Activated T-cell treated with anti-CD3 and anti-CD28 coated beads for 4 hours (primary cell): ENCODE measurements at regions not wholly inside any gene's neighbourhood (a gene's known extent, or its start where the extent isn't known, plus 50 kb on each side); places are given as distances from the start of the nearest gene placed in this dataset.

Source experiments
- DNase-seq: peaks from one replicate; pipeline ENCODE4 v3.0.0-alpha.2; 2020

GRCh38 chr2:122447237-122447636 lies 691.8 kb downstream of the TSN start:
- DNase-seq, result no peak

- no peak for DNase-seq
Observed at GRCh38 chr2:122451040-122451439, 695.6 kb downstream of the TSN start.

GRCh38 chr2:122451697-122452096 lies 696.2 kb downstream of the TSN start:
- no peak for DNase-seq

DNA sequence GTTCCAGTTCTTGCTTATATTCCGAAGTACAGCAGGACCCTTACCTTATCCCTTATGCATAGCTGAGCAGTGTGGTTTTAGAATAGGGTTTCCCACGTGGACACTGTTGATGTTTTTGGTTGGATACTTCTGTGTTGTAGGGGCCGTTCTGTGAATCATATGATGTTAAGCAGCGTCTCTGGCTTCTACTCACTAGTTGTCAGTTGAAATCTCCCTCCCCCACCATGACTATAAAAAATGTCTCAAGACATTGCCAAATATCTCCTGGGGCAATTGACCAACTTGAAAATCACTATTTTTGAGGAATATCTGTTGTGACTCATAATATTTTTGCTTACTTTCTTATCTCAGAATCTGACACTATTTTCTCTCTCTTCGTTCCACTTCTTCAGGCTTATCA lies 713.7 kb downstream of the TSN start:
- no peak for DNase-seq

GRCh38 chr2:122471753-122472152 lies 716.3 kb downstream of the TSN start:
- no peak for DNase-seq

GRCh38 chr2:122478117-122478516 lies 722.7 kb downstream of the TSN start:
- DNase-seq, result no peak

DNA sequence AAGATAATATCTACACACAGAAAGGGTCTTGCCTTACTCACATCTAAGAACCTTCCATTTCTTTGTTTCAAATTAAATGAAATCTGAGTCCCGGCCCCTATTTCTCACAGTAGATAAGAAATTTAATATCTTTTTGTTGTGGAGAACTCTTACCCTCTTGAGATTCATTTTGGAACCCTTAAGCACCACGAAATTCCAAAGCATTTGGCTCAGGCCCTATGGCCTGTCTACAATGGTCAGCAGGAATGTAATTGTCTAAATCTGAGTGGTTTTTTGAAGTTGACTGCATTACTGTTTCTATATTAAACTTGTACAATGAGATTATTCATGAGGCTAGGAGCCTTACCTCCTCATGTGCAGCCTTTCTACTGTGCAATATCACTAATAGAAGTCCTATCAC lies 723.3 kb downstream of the TSN start:
- no peak for DNase-seq

DNA sequence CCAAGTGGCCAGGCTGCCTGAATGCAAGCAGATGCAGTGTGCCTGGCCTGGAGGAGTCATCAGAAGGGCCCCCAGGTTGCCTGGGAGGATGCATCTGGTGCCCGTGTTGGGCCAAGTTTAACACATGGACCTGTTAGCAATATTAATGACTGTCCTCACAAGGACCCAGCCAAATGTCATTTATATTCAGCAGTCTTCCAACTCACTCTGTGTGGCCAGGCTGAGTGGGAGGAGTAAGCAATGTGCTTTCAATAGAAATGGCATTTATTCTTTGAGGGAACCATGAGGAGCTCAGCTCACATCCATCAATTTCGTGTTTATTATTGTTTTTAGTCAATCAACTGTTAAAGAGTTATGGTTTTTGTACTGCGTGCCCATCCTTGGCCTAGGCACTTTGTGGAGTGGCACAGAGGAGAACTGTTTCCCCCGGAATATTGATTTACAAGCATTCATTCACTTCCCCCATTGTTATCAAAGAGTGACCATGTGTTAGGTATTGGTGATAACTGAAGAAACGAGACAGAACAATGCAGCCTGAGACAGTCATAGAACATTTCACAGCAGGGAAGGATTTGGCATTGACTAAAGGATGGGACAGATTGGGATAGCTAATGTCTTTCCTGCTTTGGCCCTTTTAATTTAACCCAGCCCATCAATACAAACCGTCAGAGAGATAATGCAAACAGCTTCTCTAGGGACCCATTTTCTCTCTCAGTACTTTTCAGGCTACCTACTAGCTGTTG lies 725.2 kb downstream of the TSN start:
- DNase-seq, result no peak

DNA sequence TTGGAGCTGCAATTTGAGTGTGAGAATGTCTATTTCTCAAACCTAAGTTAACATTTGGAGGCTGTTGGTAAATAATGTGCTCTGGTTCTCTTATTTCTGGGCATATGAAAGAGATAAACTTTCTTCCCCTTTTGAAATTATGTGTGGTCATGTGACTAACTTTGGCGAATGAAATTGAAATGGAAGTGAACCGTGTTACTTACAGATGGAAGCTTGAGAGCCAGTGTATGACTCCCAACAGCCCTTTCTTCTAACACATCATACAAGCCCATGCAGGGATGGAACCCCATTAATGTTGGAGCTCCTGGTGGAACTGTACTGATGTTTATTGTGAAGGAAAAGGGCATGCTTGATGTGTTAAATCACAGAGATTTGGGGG lies 725.8 kb downstream of the TSN start:
- DNase-seq, result no peak

- DNase-seq, result no peak
Observed at GRCh38 chr2:122481717-122482116, 726.3 kb downstream of the TSN start.

DNA sequence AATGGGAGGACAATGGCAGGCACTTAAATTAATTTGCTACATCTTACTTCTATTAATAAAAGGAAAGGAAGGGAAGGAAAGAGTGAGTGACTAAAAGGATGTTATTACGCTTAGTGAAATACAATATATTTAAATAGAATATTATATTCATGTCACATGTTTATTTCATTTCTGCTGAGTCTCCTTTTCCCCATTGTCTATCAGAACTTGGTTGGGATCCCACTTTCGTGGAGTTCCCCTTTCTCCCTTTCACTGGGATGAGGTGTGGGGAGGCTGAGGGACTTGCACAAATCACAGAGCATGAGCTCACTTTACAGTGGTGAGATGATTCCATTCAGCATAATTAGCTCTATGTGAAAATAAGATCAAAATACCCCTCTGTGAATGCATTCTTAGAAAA lies 730.6 kb downstream of the TSN start:
- DNase-seq, result no peak

DNA sequence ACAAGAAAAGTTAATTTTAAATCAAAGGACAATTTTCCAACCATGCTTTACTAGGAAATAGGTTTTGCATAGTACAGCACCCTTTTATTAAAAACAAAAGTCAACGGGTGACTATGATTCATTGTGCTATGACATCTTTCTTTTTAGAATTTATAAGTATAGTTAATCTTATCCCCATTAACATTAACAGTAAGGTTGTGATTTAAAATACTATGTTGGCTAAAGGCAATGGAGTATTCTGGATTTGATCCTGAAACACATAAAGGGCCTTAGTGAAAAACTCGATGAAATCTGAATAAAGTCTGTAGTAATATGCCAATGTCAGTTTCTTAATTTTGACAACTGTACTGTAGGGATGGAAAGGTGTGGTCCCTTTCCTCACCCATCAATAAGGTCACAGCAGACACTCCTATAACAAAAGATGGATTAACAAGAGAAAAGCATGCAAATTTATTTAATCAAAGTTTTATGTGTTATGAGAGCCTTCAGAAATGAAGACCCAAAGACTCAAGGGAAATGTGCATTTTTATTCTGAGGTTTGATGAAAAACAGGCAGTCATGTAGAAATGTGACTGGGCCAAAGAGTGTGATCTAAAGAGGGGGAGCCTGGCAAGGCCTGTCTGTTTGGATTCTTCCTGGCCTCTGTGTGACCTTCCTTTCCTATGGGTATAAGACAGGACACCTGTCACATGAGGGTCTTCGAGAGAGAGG lies 731.4 kb downstream of the TSN start:
- no peak for DNase-seq

DNA sequence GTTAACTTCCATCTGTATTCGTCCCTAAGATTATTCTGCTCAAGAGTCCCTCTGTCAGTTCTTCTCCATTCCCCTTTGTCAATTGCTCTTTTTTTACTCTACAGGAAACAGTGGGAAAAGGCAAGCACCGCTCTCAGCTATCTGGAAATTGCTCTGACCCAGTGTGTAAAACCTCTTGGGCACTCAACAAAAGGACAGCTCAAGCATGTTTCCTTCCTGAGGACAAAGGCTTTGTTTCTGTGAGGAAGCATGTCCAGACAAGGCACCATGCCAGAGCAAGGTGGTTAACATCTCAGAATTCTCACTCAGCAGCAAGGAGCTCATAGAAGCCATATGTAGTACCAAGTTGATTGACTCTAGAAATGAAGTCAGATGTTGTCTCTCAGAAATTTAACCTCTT lies 735.6 kb downstream of the TSN start:
- no peak for DNase-seq

GRCh38 chr2:122500316-122501105 lies 745.1 kb downstream of the TSN start:
- DNase-seq, result no peak

GRCh38 chr2:122506620-122507019 lies 751.2 kb downstream of the TSN start:
- no peak for DNase-seq

DNA sequence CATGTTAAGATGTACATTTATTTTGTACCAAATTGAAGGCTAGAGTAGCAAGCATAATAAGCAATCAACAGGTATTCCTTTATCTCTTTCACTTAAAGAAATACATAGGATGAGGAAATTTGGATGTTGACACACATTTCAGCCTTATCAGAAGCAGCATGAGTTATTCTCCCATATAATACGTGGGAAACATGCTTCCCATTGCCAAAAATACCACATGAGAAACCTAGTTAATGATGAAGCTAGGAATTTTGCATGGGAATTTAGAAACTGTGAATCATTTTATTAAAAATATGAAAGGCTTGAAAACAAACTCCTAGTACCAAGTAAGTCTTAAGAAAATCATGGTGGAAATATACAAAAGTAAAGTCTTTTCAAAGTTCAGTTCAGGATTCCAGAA lies 751.8 kb downstream of the TSN start:
- no peak for DNase-seq

- no peak for DNase-seq
Observed at GRCh38 chr2:122512091-122512490, 756.6 kb downstream of the TSN start.

DNA sequence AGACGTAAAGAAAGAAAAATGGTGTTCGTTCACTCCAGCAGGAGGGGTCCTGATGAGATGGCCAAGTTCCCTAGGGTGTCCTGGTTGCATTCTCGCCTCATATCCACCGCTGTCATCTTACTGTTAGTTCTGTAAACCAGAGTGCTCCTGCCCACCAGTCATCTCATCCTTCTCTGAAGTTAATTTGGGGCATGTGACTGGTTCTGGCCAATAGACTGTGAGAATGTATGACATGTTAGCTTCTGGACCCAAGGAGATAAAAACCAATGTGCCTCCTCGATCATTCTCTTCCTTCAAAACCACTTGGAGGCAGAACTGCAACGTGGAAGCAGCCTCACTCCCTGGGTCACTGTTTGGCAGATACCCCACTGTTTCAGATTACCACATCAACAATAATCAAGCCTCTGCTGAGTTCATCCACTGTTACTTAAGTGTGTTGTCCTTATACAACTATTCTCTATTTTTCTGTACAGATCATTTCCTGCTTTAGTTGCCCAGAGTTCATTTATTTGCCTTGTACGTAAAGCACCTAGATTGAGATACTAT lies 759.1 kb downstream of the TSN start:
- DNase-seq, result no peak

GRCh38 chr2:122515731-122516290 lies 760.4 kb downstream of the TSN start:
- no peak for DNase-seq

- DNase-seq, result no peak
Observed at GRCh38 chr2:122516775-122517174, 761.3 kb downstream of the TSN start.

DNA sequence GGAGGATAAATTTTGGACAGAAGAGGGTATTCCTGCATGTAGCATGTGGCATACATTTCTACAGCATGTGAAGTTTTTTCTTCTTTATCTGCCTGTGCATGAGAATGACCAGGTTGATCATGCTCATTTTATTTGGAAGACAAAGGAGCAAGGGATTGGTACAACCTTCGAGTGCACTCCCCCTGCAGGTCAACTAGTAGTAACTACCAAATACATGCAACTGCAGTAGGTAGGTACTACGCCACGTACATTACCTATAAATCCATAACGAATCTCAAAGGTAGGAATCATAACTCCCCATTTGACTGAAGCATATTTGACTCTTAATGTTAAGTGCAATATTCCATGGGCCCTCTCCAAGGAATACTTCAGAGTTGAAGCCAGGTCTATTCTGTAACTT lies 763.9 kb downstream of the TSN start:
- DNase-seq, result no peak

DNA sequence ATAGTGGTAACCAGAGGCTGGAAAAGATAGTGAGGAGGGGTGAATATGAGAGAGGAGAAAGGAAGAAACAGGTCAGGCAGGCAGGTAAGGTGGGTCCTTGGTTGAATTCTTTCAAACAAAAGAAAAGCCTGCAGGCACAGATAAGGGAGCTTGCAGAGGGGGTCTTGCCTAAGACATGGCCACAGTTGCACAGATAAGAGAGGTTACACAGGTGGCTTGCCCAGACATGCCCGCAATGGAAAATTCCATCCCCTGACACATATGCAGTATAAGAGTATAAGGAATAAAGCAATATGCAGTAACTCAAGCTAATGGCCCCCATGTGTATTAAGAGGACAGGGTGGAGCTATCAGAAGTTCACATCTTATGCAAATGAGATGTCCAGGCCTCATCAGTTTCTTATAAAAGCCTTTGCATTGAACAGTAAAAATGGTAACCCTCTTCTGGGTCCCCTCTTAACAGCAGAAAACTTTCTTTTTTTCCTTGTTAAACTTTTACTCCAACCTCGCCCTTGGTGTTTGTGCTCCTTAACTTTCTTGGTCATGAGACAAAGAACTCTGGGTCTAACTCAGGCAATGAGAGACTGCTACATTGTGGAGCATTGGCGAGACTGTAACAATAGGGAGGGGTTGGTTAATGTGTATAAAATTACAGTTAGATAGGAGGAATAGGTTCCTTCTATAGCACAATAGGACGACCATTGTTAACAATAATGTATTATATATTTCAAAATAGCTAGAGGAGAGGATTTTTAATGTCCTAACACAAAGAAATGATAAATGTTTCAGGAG lies 764.6 kb downstream of the TSN start:
- no peak for DNase-seq

GRCh38 chr2:122523143-122523542 lies 767.7 kb downstream of the TSN start:
- no peak for DNase-seq
